Neural cell (in vitro differentiated cells): ENCODE measurements at regions not wholly inside any gene's neighbourhood (a gene's known extent, or its start where the extent isn't known, plus 50 kb on each side); places are given as distances from the start of the nearest gene placed in this dataset.

Source experiments
- H2AFZ ChIP-seq: fragments of 200-600, 300-800 bp; sonication (generic), shearing (Covaris generic); 2 replicates; pipeline ENCODE4 v1.6.0; 2014; ENCODE audit warnings: low read depth, mild to moderate bottlenecking, antibody characterized with exemption, low read length, moderate library complexity
- H3F3A ChIP-seq: fragments of 200-600 bp; shearing (Covaris generic); 2 replicates; pipeline ENCODE4 v1.6.1; 2016; ENCODE audit warnings: mild to moderate bottlenecking, moderate library complexity, mixed read lengths, antibody characterized with exemption, low read length; ENCODE audit not compliant: insufficient read depth, poor library complexity, severe bottlenecking
- H3K27ac ChIP-seq: fragments of 200-600, 300-800 bp; sonication (generic), shearing (Covaris generic); 2 replicates; pipeline ENCODE4 v1.5.1; 2014; ENCODE audit warnings: mild to moderate bottlenecking, low read length, moderate library complexity
- H3K27me3 ChIP-seq: fragments of 300-800, 200-600 bp; sonication (generic), shearing (Covaris generic); 2 replicates; pipeline ENCODE4 v1.6.0; 2014; ENCODE audit warnings: mild to moderate bottlenecking, low read depth, low read length, moderate library complexity; ENCODE audit not compliant: insufficient read depth
- H3K36me3 ChIP-seq: fragments of 300-800, 200-600 bp; sonication (generic), shearing (Covaris generic); 2 replicates; pipeline ENCODE4 v1.5.1; 2014; ENCODE audit warnings: mild to moderate bottlenecking, antibody characterized with exemption, low read length, moderate library complexity; ENCODE audit not compliant: insufficient read depth
- H3K4me2 ChIP-seq: fragments of 300-800, 200-600 bp; sonication (generic), shearing (Covaris generic); 2 replicates; pipeline ENCODE4 v1.6.0; 2014; ENCODE audit warnings: mild to moderate bottlenecking, low read length
- H3K4me3 ChIP-seq: fragments of 300-800, 200-600 bp; sonication (generic), shearing (Covaris generic); 2 replicates; pipeline ENCODE4 v1.5.1; 2014; ENCODE audit warnings: mild to moderate bottlenecking, low read length, moderate library complexity
- H3K79me2 ChIP-seq: fragments of 200-600 bp; shearing (Covaris generic); replicated peaks from 2 replicates; pipeline ENCODE4 v1.6.0; 2014; ENCODE audit warnings: mild to moderate bottlenecking, low read length, moderate library complexity; ENCODE audit not compliant: insufficient read depth
- H3K9ac ChIP-seq: fragments of 300-800, 200-600 bp; sonication (generic), shearing (Covaris generic); 2 replicates; pipeline ENCODE4 v1.6.1; 2016; ENCODE audit warnings: mild to moderate bottlenecking, low read length, mixed read lengths
- H3K9me2 ChIP-seq: fragments of 200-600 bp; shearing (Covaris generic); 2 replicates; pipeline ENCODE4 v1.6.1; 2016; ENCODE audit warnings: mild to moderate bottlenecking, low read length, mixed read lengths; ENCODE audit not compliant: insufficient read depth
- H3K9me3 ChIP-seq: fragments of 200-600, 300-800 bp; sonication (generic), shearing (Covaris generic); 2 replicates; pipeline ENCODE4 v1.6.1; 2016; ENCODE audit warnings: mild to moderate bottlenecking, mixed run types, low read length, moderate library complexity, mixed read lengths
- H4K20me1 ChIP-seq: fragments of 200-600 bp; shearing (Covaris generic); 2 replicates; pipeline ENCODE4 v1.6.1; 2016; ENCODE audit warnings: mild to moderate bottlenecking, mixed run types; ENCODE audit not compliant: insufficient read depth
- EP300 ChIP-seq: fragments of 450-650 bp; conservative IDR thresholded peaks from 2 replicates; pipeline ENCODE4 v1.6.1; 2014; ENCODE audit warnings: antibody characterized with exemption, mild to moderate bottlenecking, moderate library complexity; ENCODE audit not compliant: poor library complexity, severe bottlenecking
- EZH2 ChIP-seq: fragments of 200-600, 300-800 bp; shearing (Covaris generic), sonication (generic); IDR thresholded peaks from 2 replicates; pipeline ENCODE4 v1.6.1; 2014; ENCODE audit warnings: antibody characterized with exemption, low read length, borderline replicate concordance, mild to moderate bottlenecking; ENCODE audit not compliant: insufficient read depth, poor library complexity, severe bottlenecking
- MXI1 ChIP-seq: fragments of 450-650 bp; conservative IDR thresholded peaks from 2 replicates; pipeline ENCODE4 v1.6.1; 2014; ENCODE audit warnings: antibody characterized with exemption, mild to moderate bottlenecking; ENCODE audit not compliant: poor library complexity, severe bottlenecking
- POLR2AphosphoS5 ChIP-seq: IDR thresholded peaks from 2 replicates; pipeline ENCODE4 v1.6.1; 2012
- RAD21 ChIP-seq: fragments of 450-650 bp; conservative IDR thresholded peaks from 2 replicates; pipeline ENCODE4 v1.6.1; 2014; ENCODE audit warnings: antibody characterized with exemption, mild to moderate bottlenecking, moderate library complexity
- SMC3 ChIP-seq: fragments of 450-650 bp; conservative IDR thresholded peaks from 2 replicates; pipeline ENCODE4 v1.6.1; 2014; ENCODE audit warnings: antibody characterized with exemption, mild to moderate bottlenecking, moderate library complexity; ENCODE audit not compliant: poor library complexity
- TAF1 ChIP-seq: IDR thresholded peaks from 2 replicates; pipeline ENCODE4 v1.6.1; 2012; ENCODE audit warnings: low read depth
- TF ChIP-seq, protein P1 (sequence below): fragments of 450-650 bp; IDR thresholded peaks from 2 replicates; pipeline ENCODE4 v1.5.1; 2014; ENCODE audit warnings: antibody characterized with exemption, mild to moderate bottlenecking, moderate library complexity; ENCODE audit not compliant: poor library complexity, severe bottlenecking
- TF ChIP-seq, protein P2 (sequence below): IDR thresholded peaks from 2 replicates; pipeline ENCODE4 v1.6.1; 2012; ENCODE audit warnings: borderline replicate concordance

DNA sequence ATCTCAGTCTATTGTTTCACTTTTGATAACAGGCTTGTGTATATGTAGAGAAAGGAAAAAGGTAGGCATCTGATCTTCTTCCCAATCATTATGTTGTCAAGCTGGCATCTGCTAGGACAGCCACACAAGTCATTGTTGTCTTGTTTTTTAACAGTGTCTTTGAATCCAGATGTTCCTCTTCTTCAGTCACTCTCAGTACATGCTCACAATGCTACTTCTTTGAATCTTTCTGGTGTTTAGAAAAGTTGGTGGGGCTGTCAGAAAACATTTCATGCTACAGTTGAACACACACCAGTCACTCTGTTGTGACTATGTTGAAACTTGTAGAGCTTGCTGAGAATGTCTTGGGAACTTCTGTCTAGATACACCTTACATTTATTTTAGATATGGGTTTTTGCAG, 1231.4 kb upstream of the MIR17HG start:
- Histone ChIP-seq H4K20me1 (no peaks in the 10 kb centered on the region), H2AFZ (no peak overlapping the region), H3K36me3 (no peaks in the 10 kb centered on the region), H3K79me2 (no peaks in the 10 kb centered on the region), H3K27ac (no peak overlapping the region), H3K27me3 (no peaks in the 10 kb centered on the region), H3K4me3 (no peak overlapping the region), H3K9me3 (no peaks in the 10 kb centered on the region), H3K4me2 (no peak overlapping the region), H3K9me2 (no peaks in the 10 kb centered on the region), H3F3A (no peaks in the 10 kb centered on the region), H3K9ac (no peak overlapping the region)
- TF ChIP-seq, protein P1, sequence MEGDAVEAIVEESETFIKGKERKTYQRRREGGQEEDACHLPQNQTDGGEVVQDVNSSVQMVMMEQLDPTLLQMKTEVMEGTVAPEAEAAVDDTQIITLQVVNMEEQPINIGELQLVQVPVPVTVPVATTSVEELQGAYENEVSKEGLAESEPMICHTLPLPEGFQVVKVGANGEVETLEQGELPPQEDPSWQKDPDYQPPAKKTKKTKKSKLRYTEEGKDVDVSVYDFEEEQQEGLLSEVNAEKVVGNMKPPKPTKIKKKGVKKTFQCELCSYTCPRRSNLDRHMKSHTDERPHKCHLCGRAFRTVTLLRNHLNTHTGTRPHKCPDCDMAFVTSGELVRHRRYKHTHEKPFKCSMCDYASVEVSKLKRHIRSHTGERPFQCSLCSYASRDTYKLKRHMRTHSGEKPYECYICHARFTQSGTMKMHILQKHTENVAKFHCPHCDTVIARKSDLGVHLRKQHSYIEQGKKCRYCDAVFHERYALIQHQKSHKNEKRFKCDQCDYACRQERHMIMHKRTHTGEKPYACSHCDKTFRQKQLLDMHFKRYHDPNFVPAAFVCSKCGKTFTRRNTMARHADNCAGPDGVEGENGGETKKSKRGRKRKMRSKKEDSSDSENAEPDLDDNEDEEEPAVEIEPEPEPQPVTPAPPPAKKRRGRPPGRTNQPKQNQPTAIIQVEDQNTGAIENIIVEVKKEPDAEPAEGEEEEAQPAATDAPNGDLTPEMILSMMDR: no peak
- TF ChIP-seq EZH2: no peak
- TF ChIP-seq SMC3: no peak
- TF ChIP-seq RAD21: no peak
- no peak for TF ChIP-seq EP300
- no peak for TF ChIP-seq POLR2AphosphoS5
- TF ChIP-seq, protein P2, sequence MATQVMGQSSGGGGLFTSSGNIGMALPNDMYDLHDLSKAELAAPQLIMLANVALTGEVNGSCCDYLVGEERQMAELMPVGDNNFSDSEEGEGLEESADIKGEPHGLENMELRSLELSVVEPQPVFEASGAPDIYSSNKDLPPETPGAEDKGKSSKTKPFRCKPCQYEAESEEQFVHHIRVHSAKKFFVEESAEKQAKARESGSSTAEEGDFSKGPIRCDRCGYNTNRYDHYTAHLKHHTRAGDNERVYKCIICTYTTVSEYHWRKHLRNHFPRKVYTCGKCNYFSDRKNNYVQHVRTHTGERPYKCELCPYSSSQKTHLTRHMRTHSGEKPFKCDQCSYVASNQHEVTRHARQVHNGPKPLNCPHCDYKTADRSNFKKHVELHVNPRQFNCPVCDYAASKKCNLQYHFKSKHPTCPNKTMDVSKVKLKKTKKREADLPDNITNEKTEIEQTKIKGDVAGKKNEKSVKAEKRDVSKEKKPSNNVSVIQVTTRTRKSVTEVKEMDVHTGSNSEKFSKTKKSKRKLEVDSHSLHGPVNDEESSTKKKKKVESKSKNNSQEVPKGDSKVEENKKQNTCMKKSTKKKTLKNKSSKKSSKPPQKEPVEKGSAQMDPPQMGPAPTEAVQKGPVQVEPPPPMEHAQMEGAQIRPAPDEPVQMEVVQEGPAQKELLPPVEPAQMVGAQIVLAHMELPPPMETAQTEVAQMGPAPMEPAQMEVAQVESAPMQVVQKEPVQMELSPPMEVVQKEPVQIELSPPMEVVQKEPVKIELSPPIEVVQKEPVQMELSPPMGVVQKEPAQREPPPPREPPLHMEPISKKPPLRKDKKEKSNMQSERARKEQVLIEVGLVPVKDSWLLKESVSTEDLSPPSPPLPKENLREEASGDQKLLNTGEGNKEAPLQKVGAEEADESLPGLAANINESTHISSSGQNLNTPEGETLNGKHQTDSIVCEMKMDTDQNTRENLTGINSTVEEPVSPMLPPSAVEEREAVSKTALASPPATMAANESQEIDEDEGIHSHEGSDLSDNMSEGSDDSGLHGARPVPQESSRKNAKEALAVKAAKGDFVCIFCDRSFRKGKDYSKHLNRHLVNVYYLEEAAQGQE: no peak
- TF ChIP-seq TAF1: no peak
- TF ChIP-seq MXI1: no peak

DNA sequence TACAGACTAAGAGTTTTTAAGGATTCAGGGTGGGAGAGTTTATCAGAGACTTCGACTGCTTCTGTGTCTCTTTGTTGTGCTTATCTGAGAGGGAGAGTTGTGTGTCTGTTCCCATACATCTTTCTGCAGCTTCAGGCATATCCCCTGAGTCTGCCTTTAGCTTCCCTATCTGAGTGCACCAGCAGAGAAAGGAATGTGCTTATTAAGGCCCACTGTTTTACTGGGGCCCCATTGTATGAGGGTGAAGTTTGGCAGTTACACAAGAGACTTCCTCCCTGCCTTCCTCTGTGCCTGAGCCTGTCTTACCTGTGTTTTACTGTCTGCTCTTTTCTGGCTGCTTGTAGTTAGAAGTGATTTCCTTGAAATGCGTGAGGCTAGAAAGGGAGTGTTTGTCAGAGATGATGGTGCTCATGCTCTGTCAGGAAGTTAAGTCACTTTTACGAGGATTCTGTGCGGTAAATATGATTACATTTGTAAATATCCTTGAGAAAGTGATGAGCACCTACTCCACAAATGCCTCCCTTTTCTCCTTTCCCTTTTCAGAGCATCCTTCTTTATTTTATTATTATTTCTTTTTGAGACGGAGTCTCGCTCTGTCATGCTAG, 1228.9 kb upstream of the MIR17HG start:
- Histone ChIP-seq H3K36me3 (no peaks in the 10 kb centered on the region), H3F3A (no peaks in the 10 kb centered on the region), H3K27ac (no peak overlapping the region), H3K4me2 (no peak overlapping the region), H3K79me2 (no peaks in the 10 kb centered on the region), H2AFZ (no peak overlapping the region), H3K9me3 (no peaks in the 10 kb centered on the region), H3K4me3 (no peak overlapping the region), H3K27me3 (no peaks in the 10 kb centered on the region), H4K20me1 (no peaks in the 10 kb centered on the region), H3K9ac (no peak overlapping the region), H3K9me2 (no peaks in the 10 kb centered on the region)
- TF ChIP-seq, protein P1: no peak
